A673 (cell line): ENCODE measurements at regions not wholly inside any gene's neighbourhood (a gene's known extent, or its start where the extent isn't known, plus 50 kb on each side); places are given as distances from the start of the nearest gene placed in this dataset.

Experiments
- CTCF ChIP-seq: fragments of 300-800, 200-600 bp; sonication (generic); conservative IDR thresholded peaks from 2 replicates; pipeline ENCODE4 v1.5.1; 2017; ENCODE audit warnings: low read depth, mild to moderate bottlenecking, antibody characterized with exemption, low read length, moderate library complexity, mixed read lengths
- EZH2 ChIP-seq: fragments of 200-600 bp; sonication (generic); IDR thresholded peaks from 2 replicates; pipeline ENCODE4 v1.6.1; 2017; ENCODE audit warnings: borderline replicate concordance, low read depth, mild to moderate bottlenecking, mixed read lengths, antibody characterized with exemption, low read length; ENCODE audit not compliant: poor library complexity, severe bottlenecking

- TF ChIP-seq CTCF (no peak), EZH2 (no peak)
Measured at GRCh38 chr4:177191991-177192390, 117.7 kb upstream of the NEIL3 start.
